Keratinocyte (primary cell): ENCODE measurements at regions not wholly inside any gene's neighbourhood (a gene's known extent, or its start where the extent isn't known, plus 50 kb on each side); places are given as distances from the start of the nearest gene placed in this dataset.

ENCODE experiments used
- DNase-seq: peaks from one replicate; pipeline ENCODE4 v3.0.0-alpha.2; 2011; ENCODE audit warnings: low read depth, missing footprints, low spot score
- FAIRE-seq: peaks from 2 replicates; lab custom pipeline; 2011; peaks lifted over from hg19 to GRCh38; lab: Jason Lieb, UNC
- H2AFZ ChIP-seq: 2 replicates; pipeline ENCODE4 v1.6.0; 2012; ENCODE audit warnings: low read length, control low read depth, inconsistent platforms; ENCODE audit not compliant: control insufficient read depth
- H3K27ac ChIP-seq: 2 replicates; pipeline ENCODE4 v1.5.1; 2011; ENCODE audit warnings: low read length; ENCODE audit not compliant: control insufficient read depth, insufficient read depth
- H3K27me3 ChIP-seq: 3 replicates; pipeline ENCODE4 v1.6.0; 2011; ENCODE audit warnings: low read length; ENCODE audit not compliant: control insufficient read depth, insufficient read depth; ENCODE audit errors: extremely low read depth
- H3K36me3 ChIP-seq, 2 experiments: 2 replicates in 1 of 2; 3 replicates in 1 of 2; pipeline ENCODE4 v1.5.1; 2011; ENCODE audit warnings: low read length in 2 of 2, mild to moderate bottlenecking in 1 of 2; ENCODE audit not compliant: control insufficient read depth in 2 of 2, insufficient read depth in 2 of 2; ENCODE audit errors: extremely low read depth in 1 of 2
- H3K4me1 ChIP-seq: 3 replicates; pipeline ENCODE4 v1.5.1; 2011; ENCODE audit warnings: low read length; ENCODE audit not compliant: control insufficient read depth, insufficient read depth; ENCODE audit errors: extremely low read depth
- H3K4me2 ChIP-seq: 3 replicates; pipeline ENCODE4 v1.6.0; 2011; ENCODE audit warnings: low read depth, low read length; ENCODE audit not compliant: control insufficient read depth, insufficient read depth; ENCODE audit errors: extremely low read depth
- H3K4me3 ChIP-seq, 3 experiments: fragments of 200-600 bp in 1 of 3; sonication (generic) in 1 of 3; 2 replicates in 2 of 3; 3 replicates in 1 of 3; pipeline ENCODE4 v1.5.1; 2011 to 2016; ENCODE audit warnings: low read length in 3 of 3, mild to moderate bottlenecking in 3 of 3, control low read depth in 2 of 3, inconsistent platforms in 1 of 3, low read depth in 1 of 3, mixed read lengths in 1 of 3, mixed run types in 1 of 3, moderate library complexity in 1 of 3; ENCODE audit not compliant: control insufficient read depth in 2 of 3, insufficient read depth in 2 of 3; ENCODE audit errors: extremely low read depth in 1 of 3
- H3K79me2 ChIP-seq: 2 replicates; pipeline ENCODE4 v1.6.0; 2012; ENCODE audit warnings: low read length; ENCODE audit not compliant: control insufficient read depth, insufficient read depth
- H3K9ac ChIP-seq: 3 replicates; pipeline ENCODE4 v1.6.0; 2011; ENCODE audit warnings: low read length; ENCODE audit not compliant: control insufficient read depth, insufficient read depth; ENCODE audit errors: extremely low read depth
- H3K9me1 ChIP-seq: 3 replicates; pipeline ENCODE4 v1.6.0; 2011; ENCODE audit warnings: low read length; ENCODE audit not compliant: control insufficient read depth, insufficient read depth; ENCODE audit errors: extremely low read depth
- H3K9me3 ChIP-seq: 2 replicates; pipeline ENCODE4 v1.5.1; 2012; ENCODE audit warnings: low read depth, low read length; ENCODE audit not compliant: control insufficient read depth
- H4K20me1 ChIP-seq: 3 replicates; pipeline ENCODE4 v1.6.0; 2011; ENCODE audit warnings: low read length; ENCODE audit not compliant: control insufficient read depth, insufficient read depth; ENCODE audit errors: extremely low read depth
- CTCF ChIP-seq, 3 experiments: IDR thresholded peaks in 1 of 3; conservative IDR thresholded peaks in 1 of 3; optimal IDR thresholded peaks in 1 of 3; 2 replicates in 2 of 3; 3 replicates in 1 of 3; pipeline versions ENCODE3 to v1.5.1; 2011; ENCODE audit warnings: low read length in 3 of 3, mild to moderate bottlenecking in 3 of 3, moderate library complexity in 2 of 3, control low read depth in 1 of 3, inconsistent platforms in 1 of 3; ENCODE audit not compliant: insufficient read depth in 2 of 3; ENCODE audit errors: extremely low read depth in 1 of 3
- EZH2 ChIP-seq: IDR thresholded peaks from one replicate; pipeline ENCODE4 v1.6.1; 2012; ENCODE audit warnings: inconsistent platforms, mild to moderate bottlenecking, low read length, moderate library complexity
- dilution Hi-C: fragments of 300-500 bp; cut with MboI; formaldehyde crosslinking; loops from one replicate; pipeline ENCODE4 v1.7.0; 2020; ENCODE audit warnings: low sequenced_read_pairs; ENCODE audit not compliant: extremely low pct_ligation_motif_present

- Histone ChIP-seq H3K27me3 (no peaks in the 10 kb centered on the region), H4K20me1 (no peaks in the 10 kb centered on the region), H3K9ac (no peak overlapping the region), H3K4me1 (no peaks in the 10 kb centered on the region), H3K4me3 (no peak overlapping the region), H2AFZ (no peak overlapping the region), H3K79me2 (no peaks in the 10 kb centered on the region), H3K9me1 (no peaks in the 10 kb centered on the region), H3K27ac (no peak overlapping the region), H3K4me2 (no peak overlapping the region), H3K9me3 (no peaks in the 10 kb centered on the region), H3K36me3 (no peaks in the 10 kb centered on the region)
- DNase-seq: no peak
- dilution Hi-C loops: no loop called here
- no peak for TF ChIP-seq EZH2
- no peak for TF ChIP-seq CTCF (optimal IDR thresholded peaks at IDR 0.05 in 1 of 3, IDR thresholded peaks at IDR 0.05 in 1 of 3, conservative IDR thresholded peaks at IDR 0.05 in 1 of 3; ENCODE audit: extremely low read depth in 1 of 3, insufficient read depth in 2 of 3, low read length in 3 of 3)
- FAIRE-seq: no peak
Measured at GRCh38 chrX:139170526-139171173, 359.9 kb upstream of the F9 start.

- no peak overlapping the region for H3K9ac ChIP-seq
- no peaks in the 10 kb centered on the region for H3K9me3 ChIP-seq
- H3K9me1 ChIP-seq: no peaks in the 10 kb centered on the region
- H3K36me3 ChIP-seq: no peaks in the 10 kb centered on the region
- H3K79me2 ChIP-seq: no peaks in the 10 kb centered on the region
- no peak overlapping the region for H2AFZ ChIP-seq
- no peak overlapping the region for H3K4me2 ChIP-seq
- no peak overlapping the region for H3K4me3 ChIP-seq
- H3K27ac ChIP-seq: no peak overlapping the region
- no peaks in the 10 kb centered on the region for H3K27me3 ChIP-seq
- DNase-seq (no peak), FAIRE-seq (no peak)
- no peaks in the 10 kb centered on the region for H3K4me1 ChIP-seq
- dilution Hi-C loops: no loop called here
- H4K20me1 ChIP-seq: no peaks in the 10 kb centered on the region
- TF ChIP-seq CTCF (optimal IDR thresholded peaks at IDR 0.05 in 1 of 3, IDR thresholded peaks at IDR 0.05 in 1 of 3, conservative IDR thresholded peaks at IDR 0.05 in 1 of 3; ENCODE audit: extremely low read depth in 1 of 3, insufficient read depth in 2 of 3, low read length in 3 of 3): no peak
- TF ChIP-seq EZH2: no peak
Measured at GRCh38 chrX:139167282-139167681, 363.3 kb upstream of the F9 start.
